SK-N-SH treated with all-trans-retinoic acid at 6 μM for 48 hours (cell line): ENCODE measurements at regions not wholly inside any gene's neighbourhood (a gene's known extent, or its start where the extent isn't known, plus 50 kb on each side); places are given as distances from the start of the nearest gene placed in this dataset.
"Not testable (repeated sequence)": the region's sequence is repeated elsewhere in the genome, so short reads cannot be mapped to it uniquely, and the experiment has no call there.

Experiments
- ATAC-seq: fragments of 200-7000 bp; cut with Tn5 transposase; 3 replicates; pipeline ENCODE4 v1.9.1; 2020; ENCODE audit warnings: mild to moderate bottlenecking, moderate library complexity
- BACH2 ChIP-seq: fragments of 250-450 bp; sonication (Bioruptor Pico); IDR thresholded peaks from 2 replicates; pipeline ENCODE4 v1.9.0; 2021; ENCODE audit warnings: mild to moderate bottlenecking, borderline replicate concordance
- CREB5 ChIP-seq: fragments of 250-450 bp; sonication (Bioruptor Pico); IDR thresholded peaks from 2 replicates; pipeline ENCODE4 v1.5.1; 2020; ENCODE audit warnings: low read depth, mild to moderate bottlenecking, moderate library complexity
- CSDC2 ChIP-seq: fragments of 250-450 bp; sonication (Bioruptor Pico); IDR thresholded peaks from 2 replicates; pipeline ENCODE4 v1.5.0; 2020; ENCODE audit warnings: mild to moderate bottlenecking, moderate library complexity
- CSRNP3 ChIP-seq: fragments of 250-450 bp; sonication (Bioruptor Pico); IDR thresholded peaks from 2 replicates; pipeline ENCODE4 v1.5.1; 2021; ENCODE audit warnings: mild to moderate bottlenecking, moderate library complexity
- ESRRG ChIP-seq: fragments of 250-450 bp; sonication (Bioruptor Pico); IDR thresholded peaks from 2 replicates; pipeline ENCODE4 v1.6.1; 2021; ENCODE audit warnings: mild to moderate bottlenecking
- ISL1 ChIP-seq: fragments of 250-450 bp; sonication (Bioruptor Pico); IDR thresholded peaks from 2 replicates; pipeline ENCODE4 v2.1.2; 2022; ENCODE audit warnings: mild to moderate bottlenecking, moderate library complexity
- OSR1 ChIP-seq: fragments of 250-450 bp; sonication (Bioruptor Pico); IDR thresholded peaks from 2 replicates; pipeline ENCODE4 v1.8.0; 2022; ENCODE audit warnings: moderate library complexity, mild to moderate bottlenecking, inconsistent platforms
- PPARA ChIP-seq: fragments of 250-450 bp; sonication (Bioruptor Pico); IDR thresholded peaks from 2 replicates; pipeline ENCODE4 v1.5.0; 2020; ENCODE audit warnings: mild to moderate bottlenecking, borderline replicate concordance
- RARB ChIP-seq: fragments of 250-450 bp; sonication (Bioruptor Pico); IDR thresholded peaks from 2 replicates; pipeline ENCODE4 v1.8.0; 2021; ENCODE audit warnings: mild to moderate bottlenecking, moderate library complexity
- SNAI2 ChIP-seq: fragments of 250-450 bp; sonication (Bioruptor Pico); IDR thresholded peaks from 2 replicates; pipeline ENCODE4 v1.5.0; 2020; ENCODE audit warnings: mild to moderate bottlenecking, moderate library complexity
- TCF4 ChIP-seq: fragments of 250-450 bp; sonication (Bioruptor Pico); IDR thresholded peaks from 2 replicates; pipeline ENCODE4 v1.8.0; 2021; ENCODE audit warnings: mild to moderate bottlenecking, moderate library complexity, borderline replicate concordance
- TOX ChIP-seq: fragments of 250-450 bp; sonication (Bioruptor Pico); IDR thresholded peaks from 2 replicates; pipeline ENCODE4 v1.8.0; 2021; ENCODE audit warnings: mild to moderate bottlenecking, moderate library complexity, borderline replicate concordance
- ZC3H10 ChIP-seq: fragments of 250-450 bp; sonication (Bioruptor Pico); IDR thresholded peaks from 2 replicates; pipeline ENCODE4 v1.5.1; 2021; ENCODE audit warnings: mild to moderate bottlenecking, moderate library complexity
- ZFP3 ChIP-seq: fragments of 250-450 bp; sonication (Bioruptor Pico); IDR thresholded peaks from 2 replicates; pipeline ENCODE4 v1.5.0; 2020; ENCODE audit warnings: mild to moderate bottlenecking, moderate library complexity
- ZFP30 ChIP-seq: fragments of 450-650 bp; formaldehyde crosslinking; IDR thresholded peaks from 2 replicates; pipeline ENCODE4 v1.5.0; 2022; ENCODE audit warnings: mild to moderate bottlenecking, moderate library complexity
- ZNF565 ChIP-seq: fragments of 450-650 bp; formaldehyde crosslinking; conservative IDR thresholded peaks from 2 replicates; pipeline ENCODE4 v1.5.0; 2020; ENCODE audit warnings: low read depth, mild to moderate bottlenecking, moderate library complexity
- ZNF70 ChIP-seq: fragments of 450-650 bp; formaldehyde crosslinking; IDR thresholded peaks from 2 replicates; pipeline ENCODE4 v1.5.0; 2020; ENCODE audit warnings: mild to moderate bottlenecking, moderate library complexity
- ZNF8 ChIP-seq: fragments of 450-650 bp; formaldehyde crosslinking; IDR thresholded peaks from 2 replicates; pipeline ENCODE4 v1.5.0; 2020; ENCODE audit warnings: mild to moderate bottlenecking, moderate library complexity
- TF ChIP-seq, protein P1 (sequence below): fragments of 250-450 bp; sonication (Bioruptor Pico); IDR thresholded peaks from 2 replicates; pipeline ENCODE4 v1.8.0; 2021; ENCODE audit warnings: low read depth, mild to moderate bottlenecking, moderate library complexity, borderline replicate concordance
- TF ChIP-seq, protein P2 (sequence below): fragments of 250-450 bp; sonication (Bioruptor Pico); IDR thresholded peaks from 2 replicates; pipeline ENCODE4 v1.8.0; 2020; ENCODE audit warnings: mild to moderate bottlenecking, moderate library complexity, borderline replicate concordance

DNA sequence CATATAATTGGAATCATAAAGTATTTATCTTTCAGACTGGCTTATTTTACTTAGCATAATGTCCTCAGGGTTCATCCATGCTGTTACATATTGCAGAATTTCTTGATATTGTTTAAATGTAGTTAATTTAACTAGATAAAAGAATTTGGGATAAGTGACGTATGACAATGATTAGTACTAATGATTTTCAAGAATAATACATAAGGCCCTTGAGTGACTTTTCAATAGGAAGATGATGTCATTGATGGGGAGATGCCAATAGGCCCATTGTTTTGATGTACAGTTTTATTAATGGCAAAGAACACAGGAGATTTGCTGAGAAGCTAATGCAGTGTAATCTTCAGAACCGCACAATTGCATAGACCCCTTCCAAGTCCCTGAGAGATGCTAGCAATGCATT, 537.4 kb upstream of the PHF14 start:
- no peak for ATAC-seq
- TF ChIP-seq, protein P1, sequence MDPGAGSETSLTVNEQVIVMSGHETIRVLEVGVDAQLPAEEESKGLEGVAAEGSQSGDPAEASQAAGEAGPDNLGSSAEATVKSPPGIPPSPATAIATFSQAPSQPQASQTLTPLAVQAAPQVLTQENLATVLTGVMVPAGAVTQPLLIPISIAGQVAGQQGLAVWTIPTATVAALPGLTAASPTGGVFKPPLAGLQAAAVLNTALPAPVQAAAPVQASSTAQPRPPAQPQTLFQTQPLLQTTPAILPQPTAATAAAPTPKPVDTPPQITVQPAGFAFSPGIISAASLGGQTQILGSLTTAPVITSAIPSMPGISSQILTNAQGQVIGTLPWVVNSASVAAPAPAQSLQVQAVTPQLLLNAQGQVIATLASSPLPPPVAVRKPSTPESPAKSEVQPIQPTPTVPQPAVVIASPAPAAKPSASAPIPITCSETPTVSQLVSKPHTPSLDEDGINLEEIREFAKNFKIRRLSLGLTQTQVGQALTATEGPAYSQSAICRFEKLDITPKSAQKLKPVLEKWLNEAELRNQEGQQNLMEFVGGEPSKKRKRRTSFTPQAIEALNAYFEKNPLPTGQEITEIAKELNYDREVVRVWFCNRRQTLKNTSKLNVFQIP (CRISPR knock-in tag) = no peak
- TF ChIP-seq ESRRG (CRISPR knock-in tag) (no peak), CSDC2 (CRISPR knock-in tag) (no peak), ZFP3 (no peak), ZNF8 (CRISPR knock-in tag) (no peak), CSRNP3 (CRISPR knock-in tag) (no peak)

DNA sequence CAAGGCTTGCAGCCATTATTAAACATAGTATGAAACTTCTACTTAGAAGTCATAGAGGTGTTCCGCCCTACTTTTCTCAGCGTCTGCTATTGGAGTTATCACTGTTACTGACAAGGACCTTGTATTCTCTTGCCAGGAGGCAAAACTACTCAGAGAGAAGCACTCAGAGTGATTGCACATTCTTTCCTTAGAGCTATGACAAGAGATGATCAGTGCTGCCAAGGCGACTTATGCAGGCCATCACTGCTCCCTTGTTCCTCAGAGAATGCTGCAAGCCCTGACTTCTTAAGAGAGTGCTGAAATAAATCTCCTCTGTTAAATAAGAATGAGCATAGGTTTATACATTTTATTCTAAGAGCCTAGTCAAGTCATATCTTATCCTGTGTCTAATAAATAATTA, 534.6 kb upstream of the PHF14 start:
- ATAC-seq = no peak
- TF ChIP-seq ZNF565 (CRISPR knock-in tag) = no peak
- no peak for TF ChIP-seq ZFP30
- TF ChIP-seq OSR1 (CRISPR knock-in tag) = no peak
- no peak for TF ChIP-seq ZNF8 (CRISPR knock-in tag)

GRCh38 chr7:10455936-10456335, 517.7 kb upstream of the PHF14 start:
- ATAC-seq = no peak
- TF ChIP-seq CSRNP3 (CRISPR knock-in tag) (no peak), ZNF70 (CRISPR knock-in tag) (no peak), ESRRG (CRISPR knock-in tag) (no peak), ISL1 (CRISPR knock-in tag) (no peak), ZFP30 (no peak), RARB (no peak), CSDC2 (CRISPR knock-in tag) (no peak)
- TF ChIP-seq, protein P1 (CRISPR knock-in tag) = no peak

DNA sequence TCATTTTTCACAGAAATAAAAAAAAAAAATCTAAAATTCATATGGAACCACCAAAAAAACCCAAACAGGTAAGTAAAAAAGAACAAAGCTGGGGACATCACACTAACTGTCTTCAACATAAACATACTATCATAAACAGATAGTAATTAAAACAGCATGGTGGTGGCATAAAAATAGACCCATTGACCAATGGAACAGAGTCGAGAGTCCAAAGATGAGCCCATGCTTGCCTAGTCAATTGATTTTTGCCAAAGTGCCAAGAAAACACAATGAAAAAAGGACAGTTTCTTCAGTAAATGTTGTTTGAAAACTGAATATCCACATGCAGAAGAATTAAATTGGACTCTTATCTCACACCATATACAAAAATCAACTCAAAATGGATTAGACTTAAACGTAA, 513.2 kb upstream of the PHF14 start:
- no peak for ATAC-seq
- no peak for TF ChIP-seq ZFP30
- TF ChIP-seq RARB = no peak
- TF ChIP-seq OSR1 (CRISPR knock-in tag) = no peak
- TF ChIP-seq ZFP3 = no peak
- TF ChIP-seq CSRNP3 (CRISPR knock-in tag) = no peak
- TF ChIP-seq ZNF70 (CRISPR knock-in tag) = no peak
- no peak for TF ChIP-seq SNAI2 (CRISPR knock-in tag)
- TF ChIP-seq ZNF565 (CRISPR knock-in tag) = no peak
- no peak for TF ChIP-seq ZC3H10 (CRISPR knock-in tag)
- TF ChIP-seq TCF4 (CRISPR knock-in tag) = no peak
- no peak for TF ChIP-seq PPARA (CRISPR knock-in tag)

DNA sequence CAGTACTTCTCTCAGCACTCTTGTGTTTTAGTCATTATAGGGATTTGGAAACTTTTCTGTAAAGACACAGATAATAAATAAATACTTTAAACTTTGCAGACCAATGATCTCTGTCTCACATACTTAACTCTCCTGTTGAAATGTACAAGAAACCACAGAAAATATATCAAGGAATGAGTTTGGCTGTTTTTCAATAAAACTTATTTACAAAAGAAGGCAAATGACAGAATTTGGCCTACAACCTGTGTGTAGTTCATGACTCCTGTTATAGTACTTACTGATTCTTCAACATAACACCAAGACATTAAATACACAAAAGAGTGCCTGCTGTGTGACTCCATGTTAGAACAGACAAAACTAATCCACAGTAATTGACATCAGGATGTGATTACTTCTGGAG, 510.0 kb upstream of the PHF14 start:
- no peak for TF ChIP-seq ZNF70 (CRISPR knock-in tag)
- no peak for TF ChIP-seq CSRNP3 (CRISPR knock-in tag)
- no peak for TF ChIP-seq TOX (CRISPR knock-in tag)
- TF ChIP-seq BACH2 (CRISPR knock-in tag) = no peak
- TF ChIP-seq CREB5 = no peak
- TF ChIP-seq ESRRG (CRISPR knock-in tag) = no peak
- no peak for TF ChIP-seq ISL1 (CRISPR knock-in tag)
- TF ChIP-seq PPARA (CRISPR knock-in tag) = no peak
- no peak for TF ChIP-seq ZFP3
- TF ChIP-seq TCF4 (CRISPR knock-in tag) = no peak
- no peak for TF ChIP-seq OSR1 (CRISPR knock-in tag)
- TF ChIP-seq, protein P2, sequence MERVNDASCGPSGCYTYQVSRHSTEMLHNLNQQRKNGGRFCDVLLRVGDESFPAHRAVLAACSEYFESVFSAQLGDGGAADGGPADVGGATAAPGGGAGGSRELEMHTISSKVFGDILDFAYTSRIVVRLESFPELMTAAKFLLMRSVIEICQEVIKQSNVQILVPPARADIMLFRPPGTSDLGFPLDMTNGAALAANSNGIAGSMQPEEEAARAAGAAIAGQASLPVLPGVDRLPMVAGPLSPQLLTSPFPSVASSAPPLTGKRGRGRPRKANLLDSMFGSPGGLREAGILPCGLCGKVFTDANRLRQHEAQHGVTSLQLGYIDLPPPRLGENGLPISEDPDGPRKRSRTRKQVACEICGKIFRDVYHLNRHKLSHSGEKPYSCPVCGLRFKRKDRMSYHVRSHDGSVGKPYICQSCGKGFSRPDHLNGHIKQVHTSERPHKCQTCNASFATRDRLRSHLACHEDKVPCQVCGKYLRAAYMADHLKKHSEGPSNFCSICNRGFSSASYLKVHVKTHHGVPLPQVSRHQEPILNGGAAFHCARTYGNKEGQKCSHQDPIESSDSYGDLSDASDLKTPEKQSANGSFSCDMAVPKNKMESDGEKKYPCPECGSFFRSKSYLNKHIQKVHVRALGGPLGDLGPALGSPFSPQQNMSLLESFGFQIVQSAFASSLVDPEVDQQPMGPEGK (CRISPR knock-in tag) = no peak
- TF ChIP-seq, all 23 proteins: peak for 0
- ATAC-seq = no peak

DNA sequence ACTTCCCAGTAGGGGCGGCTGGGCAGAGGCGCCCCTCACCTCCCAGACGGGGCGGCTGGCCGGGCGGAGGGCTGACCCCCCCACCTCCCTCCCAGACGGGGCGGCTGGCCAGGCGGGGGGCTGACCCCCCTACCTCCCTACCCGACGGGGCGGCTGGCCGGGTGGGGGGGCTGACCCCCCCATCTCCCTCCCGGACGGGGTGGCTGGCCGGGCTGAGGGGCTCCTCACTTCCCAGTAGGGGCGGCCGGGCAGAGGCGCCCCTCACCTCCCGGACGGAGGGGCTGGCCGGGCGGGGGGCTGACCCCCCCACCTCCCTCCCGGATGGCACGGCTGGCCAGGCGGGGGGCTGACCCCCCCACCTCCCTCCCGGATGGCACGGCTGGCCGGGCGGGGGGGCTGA, 508.1 kb upstream of the PHF14 start:
- not testable (repeated sequence) for ATAC-seq
